CD4-positive, alpha-beta T cell treated with Interleukin-17A for 4 hours (primary cell): ENCODE measurements at regions not wholly inside any gene's neighbourhood (a gene's known extent, or its start where the extent isn't known, plus 50 kb on each side); places are given as distances from the start of the nearest gene placed in this dataset.

Experiments used
- DNase-seq: peaks from one replicate; pipeline ENCODE4 v3.0.0-alpha.2; 2020; ENCODE audit warnings: mixed read lengths

DNA sequence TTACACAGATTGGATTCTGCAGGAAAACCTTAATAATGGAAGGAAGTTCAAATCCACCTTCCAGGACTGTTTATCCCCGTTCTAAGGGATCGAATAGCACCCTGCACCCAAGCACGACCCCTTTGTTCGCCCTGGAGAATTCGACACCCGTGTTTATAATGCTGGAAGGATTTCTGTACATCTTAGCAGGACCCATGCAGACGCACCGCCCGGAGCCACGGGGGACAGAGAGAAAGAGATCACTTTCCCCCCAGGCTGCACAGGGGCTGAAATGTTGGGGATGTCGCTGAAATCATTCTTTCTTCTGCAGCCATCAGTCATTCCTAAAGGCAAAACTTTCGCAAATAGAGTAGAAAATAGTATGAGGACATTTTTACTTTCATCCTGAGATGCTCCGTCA is 238.7 kb upstream of the SALL3 start:
- no peak for DNase-seq

DNA sequence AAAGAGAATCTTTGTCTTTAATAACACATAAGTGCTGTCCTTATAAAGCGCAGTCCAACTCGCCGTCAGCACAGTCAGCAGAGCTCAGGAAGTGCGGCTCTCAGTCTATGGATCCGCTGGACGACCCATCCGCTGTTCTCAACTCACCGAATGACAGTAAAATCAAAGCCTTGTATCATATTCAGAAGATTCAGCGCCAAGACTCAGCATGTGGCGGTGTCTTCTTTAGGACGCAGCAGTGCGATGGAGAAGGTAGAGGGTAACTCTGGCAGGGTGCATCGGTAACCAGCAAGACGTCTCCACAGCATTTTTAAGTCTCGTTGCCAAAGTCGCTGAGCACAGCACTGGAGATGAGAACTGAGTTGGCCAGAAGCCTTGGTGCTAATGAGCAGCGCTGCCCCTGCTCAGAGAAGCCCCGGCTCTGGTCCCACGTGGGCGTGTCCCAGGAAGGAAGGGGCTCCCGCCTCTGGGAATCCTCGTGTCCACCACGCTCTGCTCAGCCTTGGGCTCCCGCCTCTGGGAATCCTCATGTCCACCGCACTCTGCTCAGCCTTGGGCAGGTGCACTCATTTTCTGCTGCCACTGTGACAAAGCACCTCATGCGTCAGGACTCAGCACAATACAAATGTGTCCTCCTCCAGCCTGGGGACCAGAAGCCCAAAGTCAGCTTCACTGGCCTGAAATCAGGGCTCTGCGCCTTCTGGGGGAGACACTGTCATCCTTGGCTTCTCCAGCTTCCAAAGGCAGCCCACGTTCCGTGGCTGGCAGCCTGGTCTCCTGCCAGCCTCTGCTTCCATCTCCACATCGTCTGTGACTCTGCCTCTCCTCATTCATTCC is 238.0 kb upstream of the SALL3 start:
- DNase-seq, result no peak

DNA sequence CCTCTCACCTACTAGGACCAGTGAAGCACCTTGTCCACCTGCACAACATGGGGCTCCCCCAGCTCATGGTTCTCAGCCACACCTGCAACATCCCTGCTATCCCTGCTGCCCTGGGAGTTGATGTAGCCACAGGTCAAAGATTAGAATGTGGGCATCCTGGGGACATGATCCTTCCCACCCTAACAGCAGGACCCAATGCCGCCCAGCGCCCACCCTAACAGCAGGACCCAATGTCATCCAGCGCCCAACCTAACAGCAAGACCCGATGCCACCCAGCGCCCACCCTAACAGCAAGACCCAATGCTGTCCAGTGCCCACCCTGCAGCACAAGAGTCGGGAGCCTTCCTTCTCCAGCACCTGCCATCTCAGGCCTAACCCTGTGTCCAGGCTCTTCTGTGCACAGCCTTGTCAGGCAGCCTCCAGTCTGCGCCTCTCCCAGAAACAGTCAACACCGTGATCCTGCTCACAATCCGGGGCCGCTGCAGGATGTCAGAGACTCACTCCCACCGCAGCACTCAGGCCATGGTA is 237.3 kb upstream of the SALL3 start:
- no peak for DNase-seq

DNA sequence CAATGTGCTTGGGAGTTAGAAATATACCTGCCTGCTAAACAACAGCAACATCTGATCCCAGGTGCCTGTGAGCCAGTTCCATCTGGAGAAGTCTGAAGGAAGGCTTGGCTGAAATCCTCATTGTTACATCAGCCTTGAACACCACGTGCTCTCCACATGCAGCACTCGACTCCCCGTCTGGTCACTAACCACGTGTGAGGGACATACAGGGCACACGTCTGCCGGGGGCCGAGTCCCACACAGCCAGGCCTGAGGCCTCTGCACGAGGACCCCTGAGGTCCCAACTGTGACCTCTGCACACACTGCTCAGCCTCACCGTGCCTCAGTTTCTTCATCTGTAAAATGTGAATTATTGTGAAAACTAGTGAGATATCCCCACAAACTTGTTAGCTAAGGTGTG is 236.5 kb upstream of the SALL3 start:
- no peak for DNase-seq

DNA sequence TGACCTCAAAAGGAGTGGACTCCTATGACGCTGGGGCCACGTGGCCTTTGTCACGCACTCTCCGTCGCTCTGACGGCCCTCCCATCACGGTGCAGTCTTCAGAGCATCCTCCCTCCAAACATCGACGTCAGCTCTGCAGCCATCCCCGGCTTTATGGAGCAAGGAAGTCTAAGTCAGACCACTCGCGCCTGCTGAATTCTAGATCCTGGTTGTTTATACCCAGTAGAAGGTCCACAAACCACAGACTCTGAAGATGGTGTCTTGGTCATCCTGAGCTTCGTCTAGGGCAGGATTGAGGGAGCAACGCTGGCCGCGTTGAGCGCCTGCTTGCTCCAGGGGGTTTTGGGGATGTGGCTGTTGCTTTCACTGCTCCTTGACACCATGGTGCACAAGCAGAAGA is 228.0 kb upstream of the SALL3 start:
- DNase-seq, result no peak

- no peak for DNase-seq
Measured at GRCh38 chr18:78753240-78753639, 226.4 kb upstream of the SALL3 start.

GRCh38 chr18:78754311-78755043 is 225.1 kb upstream of the SALL3 start:
- DNase-seq, result no peak

GRCh38 chr18:78757014-78757413 is 222.6 kb upstream of the SALL3 start:
- no peak for DNase-seq

GRCh38 chr18:78758496-78758895 is 221.1 kb upstream of the SALL3 start:
- DNase-seq, result no peak

- DNase-seq, result no peak
Measured at GRCh38 chr18:78762753-78763152, 216.9 kb upstream of the SALL3 start.

DNA sequence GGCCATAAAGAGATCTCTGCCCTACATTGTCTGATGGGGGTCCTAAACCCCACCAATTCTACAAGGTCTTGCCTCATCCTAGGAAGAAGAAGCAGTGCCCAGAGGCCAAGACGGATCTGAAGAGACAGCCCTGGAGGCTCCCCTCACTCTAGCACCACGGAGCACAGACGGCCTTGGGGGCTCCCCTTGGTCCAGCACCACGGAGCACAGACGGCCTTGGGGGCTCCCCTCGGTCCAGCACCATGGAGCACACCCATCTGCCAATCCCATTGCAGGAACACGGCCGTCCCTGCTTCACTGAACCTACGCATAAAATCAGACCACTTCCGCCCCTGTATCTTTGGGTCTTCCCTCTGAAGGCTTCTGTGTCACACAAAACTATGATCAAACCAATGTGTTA is 215.1 kb upstream of the SALL3 start:
- no peak for DNase-seq

DNA sequence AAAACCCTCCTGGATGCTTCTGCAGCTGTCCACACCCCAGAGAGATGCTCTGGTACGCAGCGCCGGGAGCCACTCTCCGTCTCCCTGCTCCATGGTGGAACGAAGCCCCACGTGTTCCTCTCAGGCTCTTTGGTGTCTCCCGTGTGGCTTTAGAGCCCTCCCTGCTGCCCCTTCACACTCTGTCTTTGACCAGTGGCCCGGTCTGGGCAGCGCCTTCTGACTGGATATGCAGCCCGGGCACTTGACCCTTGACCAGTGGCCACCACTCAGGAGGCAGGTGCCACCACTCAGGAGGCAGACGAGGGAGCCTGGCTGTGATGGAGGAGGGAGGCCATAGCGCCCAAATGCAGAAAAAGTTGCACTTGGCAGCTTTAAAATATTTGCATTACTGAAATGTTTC is 214.5 kb upstream of the SALL3 start:
- DNase-seq, result no peak

- no peak for DNase-seq
Measured at GRCh38 chr18:78765637-78766281, 213.9 kb upstream of the SALL3 start.

DNA sequence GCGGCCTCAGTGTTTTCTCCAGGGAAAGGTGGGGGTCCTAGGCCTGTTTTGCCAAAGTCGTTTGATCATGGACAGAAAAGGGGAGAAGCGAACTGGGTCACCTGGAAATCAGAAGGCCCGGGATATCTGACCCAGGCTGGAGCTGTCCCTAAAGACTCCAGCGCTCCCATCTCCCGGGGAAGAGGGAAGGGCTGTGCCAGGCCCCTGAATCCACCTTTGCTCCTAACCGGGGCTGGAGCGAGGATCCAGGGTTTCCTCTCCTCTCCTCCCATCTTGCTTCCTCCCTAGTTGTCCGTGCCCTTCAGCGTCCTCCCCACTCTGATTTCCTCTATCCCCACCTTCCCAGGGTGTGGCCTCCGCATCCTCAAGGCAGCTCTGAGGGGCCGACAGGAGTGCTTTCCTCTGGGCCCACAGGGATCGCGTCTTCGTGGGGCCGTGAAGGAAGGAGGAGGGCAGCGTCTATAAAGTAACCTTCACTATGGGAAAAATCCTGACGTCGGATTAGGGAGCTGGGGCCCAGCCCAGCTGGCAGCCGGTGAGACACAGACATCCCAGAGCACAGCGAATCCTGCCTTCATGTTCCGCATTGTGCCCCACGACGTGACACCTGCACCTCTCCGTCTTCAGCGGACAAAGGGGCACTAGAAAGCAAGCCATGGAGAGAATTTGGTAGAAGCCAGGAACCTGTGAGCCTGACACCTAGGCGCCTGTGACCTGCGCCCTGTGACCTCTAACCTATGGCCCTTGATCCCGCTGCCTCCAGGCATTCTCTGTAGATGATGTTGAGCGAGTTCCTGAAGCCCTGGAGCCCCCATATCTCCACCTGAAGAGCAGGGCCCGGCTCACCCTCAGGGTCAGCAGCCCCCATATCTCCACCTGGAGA is 212.7 kb upstream of the SALL3 start:
- no peak for DNase-seq

DNA sequence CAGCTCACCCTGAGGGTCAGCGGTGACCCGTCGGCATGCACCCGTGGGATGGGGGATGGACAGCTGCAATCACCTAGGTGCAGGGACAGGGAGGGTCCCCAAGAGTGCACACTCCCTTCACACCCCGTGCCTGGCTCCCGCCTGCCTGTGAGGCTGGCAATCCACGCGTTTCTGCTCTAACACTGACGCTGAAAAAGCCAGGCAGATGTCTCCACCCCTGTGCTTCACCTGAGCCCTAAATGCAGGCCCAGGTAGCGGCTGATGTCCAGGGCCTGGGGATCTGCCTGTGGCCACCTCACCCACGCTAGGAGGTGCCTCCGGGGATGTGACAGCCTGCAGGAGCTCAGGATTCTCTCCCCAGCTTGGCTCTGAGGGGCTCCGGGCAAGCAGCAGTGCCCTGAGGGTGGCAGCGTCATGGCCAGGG is 212.0 kb upstream of the SALL3 start:
- no peak for DNase-seq

- DNase-seq, result no peak
Measured at GRCh38 chr18:78768221-78768620, 211.4 kb upstream of the SALL3 start.

GRCh38 chr18:78768656-78769501 is 210.7 kb upstream of the SALL3 start:
- DNase-seq, result no peak

DNA sequence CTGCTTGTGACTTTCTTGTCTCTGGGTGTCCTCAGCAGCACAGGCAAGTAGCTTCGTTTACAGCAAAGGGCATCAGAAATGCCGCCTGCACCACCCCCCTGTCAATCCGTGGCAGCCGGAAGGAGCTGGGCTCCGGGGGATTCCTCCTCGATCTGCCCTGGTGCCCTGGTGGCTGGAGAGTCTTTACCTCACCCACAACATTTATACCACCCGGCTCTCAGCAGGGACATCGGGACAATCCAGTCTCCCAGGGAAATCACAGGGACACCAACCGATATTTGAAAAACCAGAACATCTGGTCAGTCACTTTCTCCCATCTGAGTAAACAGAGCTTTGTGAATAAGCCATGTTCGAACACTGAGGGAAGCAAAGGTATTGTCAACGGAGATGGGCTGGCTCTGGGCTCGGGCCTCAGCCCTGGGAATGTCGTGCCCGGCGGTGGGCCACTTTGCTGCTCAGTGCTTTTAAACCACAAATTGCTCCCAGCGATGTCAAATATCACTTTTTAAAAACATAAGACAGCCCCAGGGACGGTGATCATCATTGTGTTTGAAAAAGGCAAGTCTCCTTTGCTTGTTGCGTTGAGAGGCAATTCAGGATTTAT is 210.0 kb upstream of the SALL3 start:
- no peak for DNase-seq

GRCh38 chr18:78770139-78770822 is 209.3 kb upstream of the SALL3 start:
- DNase-seq, result no peak

DNA sequence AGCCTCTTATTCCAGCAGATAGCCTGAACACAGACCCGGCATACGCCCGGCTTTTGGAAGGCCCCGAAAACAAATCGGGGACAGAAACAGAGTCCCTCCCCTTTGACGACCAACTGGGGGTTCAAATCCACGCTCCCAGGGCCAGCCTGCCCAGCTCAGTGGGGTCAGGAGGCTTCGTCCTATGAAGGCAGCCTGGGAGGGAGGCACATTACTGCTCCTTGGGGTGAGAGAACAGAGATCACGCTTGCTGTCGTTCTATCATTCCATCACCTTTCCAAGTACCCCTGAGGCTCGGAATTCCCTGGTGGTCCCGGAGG is 208.8 kb upstream of the SALL3 start:
- DNase-seq, result no peak
